ENCODE measurements at regions not wholly inside any gene's neighbourhood (a gene's known extent, or its start where the extent isn't known, plus 50 kb on each side); places are given as distances from the start of the nearest gene placed in this dataset.

- DNase-seq (ENCODE audit: low read depth): no peak
- no peak overlapping the region for H3K4me3 ChIP-seq (ENCODE audit: control insufficient read depth, low read depth, low read length)
- no peak for TF ChIP-seq CTCF (IDR thresholded peaks at IDR 0.05; ENCODE audit: control insufficient read depth, insufficient read depth, low read depth, low read length, missing control alignments)
Measured at GRCh38 chrX:4708970-4709760, 995.7 kb upstream of the PRKX start.

- DNase-seq (ENCODE audit: low read depth): no peak
- H3K4me3 ChIP-seq (ENCODE audit: control insufficient read depth, low read depth, low read length): no peak overlapping the region
- no peak for TF ChIP-seq CTCF (IDR thresholded peaks at IDR 0.05; ENCODE audit: control insufficient read depth, insufficient read depth, low read depth, low read length, missing control alignments)
Measured at GRCh38 chrX:4706961-4707360, 993.5 kb upstream of the PRKX start.

GRCh38 chrX:4690521-4690920, 977.1 kb upstream of the PRKX start:
- H3K4me3 ChIP-seq (ENCODE audit: control insufficient read depth, low read depth, low read length): no peak overlapping the region
- no peak for TF ChIP-seq CTCF (IDR thresholded peaks at IDR 0.05; ENCODE audit: control insufficient read depth, insufficient read depth, low read depth, low read length, missing control alignments)
- DNase-seq (ENCODE audit: low read depth): no peak

GRCh38 chrX:4682636-4683035, 969.2 kb upstream of the PRKX start:
- H3K4me3 ChIP-seq (ENCODE audit: control insufficient read depth, low read depth, low read length): no peak overlapping the region
- DNase-seq (ENCODE audit: low read depth): no peak
- no peak for TF ChIP-seq CTCF (IDR thresholded peaks at IDR 0.05; ENCODE audit: control insufficient read depth, insufficient read depth, low read depth, low read length, missing control alignments)

- no peak for TF ChIP-seq CTCF (IDR thresholded peaks at IDR 0.05; ENCODE audit: control insufficient read depth, insufficient read depth, low read depth, low read length, missing control alignments)
- H3K4me3 ChIP-seq (ENCODE audit: control insufficient read depth, low read depth, low read length): no peak overlapping the region
- DNase-seq (ENCODE audit: low read depth): no peak
Measured at GRCh38 chrX:4675686-4676300, 962.3 kb upstream of the PRKX start.

GRCh38 chrX:4674028-4674782, 960.8 kb upstream of the PRKX start:
- H3K4me3 ChIP-seq (ENCODE audit: control insufficient read depth, low read depth, low read length): no peak overlapping the region
- no peak for TF ChIP-seq CTCF (IDR thresholded peaks at IDR 0.05; ENCODE audit: control insufficient read depth, insufficient read depth, low read depth, low read length, missing control alignments)

More at GRCh38 chrX:4674028-4674782, 960.8 kb upstream of the PRKX start:
- DNase-seq (ENCODE audit: low read depth): no peak
